Prostate gland (tissue), 2 donors: ENCODE measurements at regions not wholly inside any gene's neighbourhood (a gene's known extent, or its start where the extent isn't known, plus 50 kb on each side); places are given as distances from the start of the nearest gene placed in this dataset.
"Not testable (repeated sequence)": the region's sequence is repeated elsewhere in the genome, so short reads cannot be mapped to it uniquely, and the experiment has no call there.

ENCODE experiments used
- CTCF ChIP-seq, 4 experiments: fragments of 200-600 bp in 2 of 4; fragments of 450-650 bp in 2 of 4; sonication (generic) in 2 of 4; IDR thresholded peaks; 1 replicate in 3 of 4; 2 replicates in 1 of 4; pipeline ENCODE4 v1.5.1; 2016 to 2019; ENCODE audit warnings: antibody characterized with exemption in 4 of 4, mild to moderate bottlenecking in 2 of 4, moderate library complexity in 2 of 4
- POLR2A ChIP-seq: fragments of 450-650 bp; IDR thresholded peaks from one replicate; pipeline ENCODE4 v1.6.1; 2016; ENCODE audit warnings: antibody characterized with exemption, mild to moderate bottlenecking

- TF ChIP-seq CTCF (IDR thresholded peaks at IDR 0.05); POLR2A: not testable (repeated sequence)
These were observed 931.7 kb upstream of the ATXN7L3B start for GRCh38 chr12:73605925-73606324.
